GM12875 (cell line): ENCODE measurements at regions not wholly inside any gene's neighbourhood (a gene's known extent, or its start where the extent isn't known, plus 50 kb on each side); places are given as distances from the start of the nearest gene placed in this dataset.

Experiments
- H3K4me3 ChIP-seq: one replicate; pipeline ENCODE4 v1.5.1; 2011; ENCODE audit warnings: low read depth, low read length, control low read depth
- CTCF ChIP-seq: IDR thresholded peaks from 2 replicates; pipeline ENCODE4 v1.5.1; 2011; ENCODE audit warnings: low read depth, mild to moderate bottlenecking, control low read depth, inconsistent platforms, low read length, moderate library complexity, borderline replicate concordance; ENCODE audit not compliant: insufficient read depth

GRCh38 chr14:82897469-82898308 lies 1364.0 kb upstream of the SEL1L start:
- TF ChIP-seq CTCF = no peak
- no peak overlapping the region for H3K4me3 ChIP-seq

GRCh38 chr14:82905762-82906161 lies 1372.1 kb upstream of the SEL1L start:
- no peak overlapping the region for H3K4me3 ChIP-seq
- TF ChIP-seq CTCF = no peak

DNA sequence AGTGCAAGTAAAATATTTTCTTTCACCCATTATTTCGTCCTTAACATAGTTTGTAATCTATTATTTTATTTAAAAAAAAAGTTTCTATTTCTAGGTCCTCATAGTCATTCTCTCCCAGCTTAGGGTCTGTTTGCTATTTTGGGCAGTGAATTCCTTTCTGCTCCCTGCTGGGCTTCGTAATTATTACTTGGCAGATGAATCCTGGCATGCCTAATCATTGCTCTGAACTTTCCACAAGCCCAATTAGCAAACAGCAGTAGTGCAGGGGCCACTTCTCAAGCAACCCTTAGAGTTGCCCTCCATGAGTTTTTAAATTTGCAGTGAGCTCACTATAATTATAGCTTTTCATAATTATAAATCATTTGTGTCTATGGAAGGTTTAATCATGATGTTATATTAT lies 1378.3 kb upstream of the SEL1L start:
- TF ChIP-seq CTCF = no peak
- H3K4me3 ChIP-seq = no peak overlapping the region

DNA sequence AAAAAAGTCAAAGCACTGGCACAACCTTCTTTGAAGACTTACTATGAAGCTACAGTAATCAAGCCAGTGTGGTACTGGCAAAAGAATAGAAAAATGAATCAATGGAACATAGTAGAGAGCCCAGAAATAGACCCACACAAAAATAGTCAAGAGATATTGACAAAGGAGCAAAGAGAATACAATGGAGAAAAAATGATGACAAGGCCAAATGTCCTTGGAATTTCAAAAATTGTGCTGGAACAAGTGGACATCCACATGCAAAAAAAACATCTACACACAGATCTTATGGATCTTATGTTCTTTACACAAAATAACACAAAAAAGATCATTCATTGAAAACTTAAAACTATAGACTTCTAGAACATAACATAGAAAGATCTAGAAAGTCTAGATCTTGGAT lies 1379.7 kb upstream of the SEL1L start:
- no peak overlapping the region for H3K4me3 ChIP-seq
- no peak for TF ChIP-seq CTCF

DNA sequence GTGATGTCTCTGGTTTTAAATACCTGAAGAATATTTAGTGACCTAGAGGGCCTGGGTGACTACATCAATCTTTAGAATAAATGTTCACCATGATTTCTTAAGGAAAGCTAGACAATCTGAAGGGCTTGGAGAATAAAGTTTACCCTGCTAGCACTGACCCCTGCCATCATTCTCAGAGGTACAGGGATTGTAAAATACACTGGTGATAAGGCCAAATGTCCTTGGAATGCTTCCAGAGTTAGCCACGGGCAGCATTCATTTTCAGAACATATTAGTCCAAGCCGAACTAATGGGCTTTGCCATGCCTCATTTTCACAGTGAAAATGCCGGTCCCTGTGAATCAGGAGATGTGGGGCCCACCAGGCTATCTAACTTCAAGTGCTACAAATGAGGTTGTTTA lies 1381.7 kb upstream of the SEL1L start:
- TF ChIP-seq CTCF = no peak
- no peak overlapping the region for H3K4me3 ChIP-seq

GRCh38 chr14:82935691-82936090 lies 1402.0 kb upstream of the SEL1L start:
- TF ChIP-seq CTCF = no peak
- no peak overlapping the region for H3K4me3 ChIP-seq

- no peak overlapping the region for H3K4me3 ChIP-seq
- no peak for TF ChIP-seq CTCF
Measured at GRCh38 chr14:82951171-82951570, 1417.5 kb upstream of the SEL1L start.
